Sigmoid colon (tissue), 4 donors: ENCODE measurements at regions not wholly inside any gene's neighbourhood (a gene's known extent, or its start where the extent isn't known, plus 50 kb on each side); places are given as distances from the start of the nearest gene placed in this dataset.
"Not testable (repeated sequence)": the region's sequence is repeated elsewhere in the genome, so short reads cannot be mapped to it uniquely, and the experiment has no call there.

Experiments used
- CTCF ChIP-seq, 4 experiments: fragments of 450-650 bp in 3 of 4; fragments of 200-600 bp in 1 of 4; IDR thresholded peaks; one replicate each; pipeline ENCODE4 v1.5.1; 2016 to 2019; ENCODE audit warnings: antibody characterized with exemption in 4 of 4, mild to moderate bottlenecking in 3 of 4, moderate library complexity in 2 of 4
- POLR2AphosphoS5 ChIP-seq, 4 donors: sonication (generic); formaldehyde crosslinking; IDR thresholded peaks; one replicate each; pipeline ENCODE4 v1.6.1; 2017; ENCODE audit warnings: antibody characterized with exemption in 4 of 4

DNA sequence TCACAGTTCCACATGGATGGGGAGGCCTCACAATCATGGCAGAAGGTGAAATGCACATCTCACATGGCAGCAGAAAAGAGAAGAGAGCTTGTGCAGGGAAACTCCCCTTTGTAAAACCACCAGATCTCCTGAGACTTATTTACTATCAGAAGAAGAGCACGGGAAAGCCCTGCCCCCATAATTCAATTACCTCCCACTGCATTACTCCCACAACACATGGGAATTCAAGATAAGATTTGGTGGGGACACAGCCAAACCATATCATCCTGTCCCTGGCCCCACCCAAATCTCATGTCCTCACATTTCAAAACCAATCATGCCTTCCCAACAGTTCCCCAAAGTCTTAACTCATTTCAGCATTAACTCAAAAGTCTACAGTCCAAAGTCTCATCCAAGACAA is 90.3 kb upstream of the SLC7A11 start:
- not testable (repeated sequence) for TF ChIP-seq POLR2AphosphoS5, CTCF (IDR thresholded peaks at IDR 0.05)
